HG02885 (cell line): ENCODE measurements at regions not wholly inside any gene's neighbourhood (a gene's known extent, or its start where the extent isn't known, plus 50 kb on each side); places are given as distances from the start of the nearest gene placed in this dataset.
"Not testable (repeated sequence)": the region's sequence is repeated elsewhere in the genome, so short reads cannot be mapped to it uniquely, and the experiment has no call there.

ENCODE experiments used
- ATAC-seq: cut with Tn5 transposase; IDR thresholded peaks from one replicate; pipeline ENCODE4 v1.9.1; 2021; ENCODE audit warnings: mild to moderate bottlenecking; ENCODE audit not compliant: unreplicated experiment, poor library complexity

DNA sequence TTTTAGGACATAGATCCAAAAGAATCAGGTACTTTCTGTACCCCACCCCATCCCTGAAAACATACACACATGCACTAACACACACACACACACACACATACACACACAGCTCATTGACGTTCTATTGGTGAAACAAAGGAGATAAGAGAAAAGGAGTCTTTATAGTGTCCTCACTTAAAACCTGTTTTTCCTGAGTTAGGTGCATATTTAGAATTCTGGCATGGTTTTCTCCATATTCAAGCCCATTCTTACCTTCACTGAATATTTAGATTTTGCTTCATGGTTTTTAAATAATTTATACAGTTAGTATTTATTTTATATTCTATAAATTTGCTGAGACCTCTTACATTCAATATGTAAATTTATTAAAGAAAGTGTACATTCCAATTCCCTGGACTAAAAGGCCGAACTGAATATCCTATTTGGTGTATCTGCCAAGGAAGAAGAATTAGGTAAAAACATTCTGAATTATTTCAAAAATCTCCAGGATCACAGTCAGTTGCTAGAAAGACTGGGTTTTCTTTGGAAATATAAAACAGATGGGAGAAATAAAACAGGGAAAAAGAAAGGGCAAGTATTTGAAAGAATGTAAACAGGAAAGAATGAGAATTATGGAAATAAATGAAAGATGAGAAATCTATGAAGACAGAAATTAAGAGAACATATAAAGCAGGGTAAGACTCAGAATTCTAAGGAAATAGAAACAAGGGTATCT lies 556.2 kb downstream of the KCTD12 start:
- no peak for ATAC-seq

DNA sequence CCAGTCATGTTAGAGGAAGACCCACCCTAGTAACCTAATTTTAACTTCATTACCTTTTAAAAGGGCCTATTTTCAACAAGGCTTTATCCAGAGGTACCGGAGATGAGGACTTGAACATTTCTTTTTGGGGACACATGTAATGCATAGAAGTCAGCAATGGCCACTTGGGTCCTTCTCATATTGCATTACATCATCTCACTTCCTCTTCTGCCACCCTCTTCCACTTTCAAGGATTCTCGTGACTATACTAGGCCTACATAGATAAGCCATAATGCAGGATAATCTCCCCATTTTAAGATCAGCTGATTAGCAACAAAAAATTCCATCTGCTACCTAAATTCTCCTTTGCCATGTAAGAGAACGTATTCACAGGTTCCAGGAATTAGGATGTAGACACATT lies 557.2 kb downstream of the KCTD12 start:
- no peak for ATAC-seq

DNA sequence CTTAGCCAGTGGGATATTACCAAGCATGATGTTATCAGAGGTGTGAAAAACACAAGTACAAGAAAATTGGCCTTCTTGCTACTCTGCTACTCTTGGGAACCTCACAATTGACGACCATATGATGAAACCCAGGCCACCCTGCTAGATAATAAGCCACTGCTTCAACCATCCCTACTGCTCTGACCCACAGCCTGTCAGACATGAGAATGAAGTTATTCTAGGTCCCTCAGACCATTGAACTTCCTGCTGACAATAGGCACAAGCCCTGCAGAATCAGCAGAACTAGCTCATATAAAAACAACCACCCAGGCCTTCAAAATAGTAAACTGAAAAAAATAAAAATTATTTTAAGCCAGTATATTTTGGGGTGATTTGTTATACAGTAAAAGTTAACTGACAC lies 559.9 kb downstream of the KCTD12 start:
- ATAC-seq: no peak

DNA sequence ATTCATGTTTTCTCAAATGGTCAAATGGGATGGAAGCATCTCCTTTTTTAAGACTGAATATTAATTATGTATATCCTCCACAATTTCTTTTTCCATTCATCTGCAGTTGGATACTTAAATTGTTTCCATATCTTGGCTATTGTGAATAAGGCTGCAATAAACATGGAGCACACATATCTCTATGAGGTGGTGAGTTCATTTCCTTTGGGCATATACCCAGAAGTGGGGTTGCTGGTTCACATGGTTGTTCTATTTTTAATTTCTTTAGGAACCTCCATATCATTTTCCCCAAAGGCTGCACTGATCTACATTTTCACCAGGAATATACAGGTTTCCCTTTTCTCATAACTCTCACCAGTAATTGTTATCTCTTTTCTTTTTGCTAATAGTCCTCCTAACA lies 566.3 kb downstream of the KCTD12 start:
- no peak for ATAC-seq

DNA sequence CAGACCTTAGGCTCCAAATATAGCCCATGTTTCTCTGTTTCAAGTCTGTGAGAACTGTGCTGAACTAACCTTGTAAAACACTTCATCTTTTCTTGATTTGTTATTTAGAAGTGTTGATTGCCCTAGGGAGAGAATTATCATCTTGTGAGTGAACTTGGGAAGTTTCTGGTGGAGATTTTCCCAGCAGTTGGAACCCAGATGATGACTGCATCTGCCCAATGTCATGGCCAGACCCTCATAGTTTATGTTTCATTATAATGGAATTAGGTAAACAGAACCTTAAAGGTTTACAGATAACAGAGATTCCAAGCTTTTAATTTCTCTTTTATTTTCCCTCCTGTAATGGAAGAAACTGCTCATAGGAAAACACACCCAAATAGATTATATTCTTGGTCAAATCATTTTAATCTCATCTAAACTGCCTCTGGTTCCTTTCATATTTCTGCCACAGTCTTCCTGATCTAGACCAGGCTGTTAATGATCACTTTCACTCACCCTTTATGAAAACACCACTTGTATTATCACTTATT lies 569.1 kb downstream of the KCTD12 start:
- no peak for ATAC-seq

GRCh38 chr13:76314495-76314894 lies 571.7 kb downstream of the KCTD12 start:
- no peak for ATAC-seq

GRCh38 chr13:76307142-76307541 lies 579.1 kb downstream of the KCTD12 start:
- ATAC-seq: no peak

- no peak for ATAC-seq
Measured at GRCh38 chr13:76300688-76301087, 585.5 kb downstream of the KCTD12 start.

- ATAC-seq: no peak
Measured at GRCh38 chr13:76297331-76297730, 588.9 kb downstream of the KCTD12 start.

- no peak for ATAC-seq
Measured at GRCh38 chr13:76296751-76297150, 589.5 kb downstream of the KCTD12 start.

DNA sequence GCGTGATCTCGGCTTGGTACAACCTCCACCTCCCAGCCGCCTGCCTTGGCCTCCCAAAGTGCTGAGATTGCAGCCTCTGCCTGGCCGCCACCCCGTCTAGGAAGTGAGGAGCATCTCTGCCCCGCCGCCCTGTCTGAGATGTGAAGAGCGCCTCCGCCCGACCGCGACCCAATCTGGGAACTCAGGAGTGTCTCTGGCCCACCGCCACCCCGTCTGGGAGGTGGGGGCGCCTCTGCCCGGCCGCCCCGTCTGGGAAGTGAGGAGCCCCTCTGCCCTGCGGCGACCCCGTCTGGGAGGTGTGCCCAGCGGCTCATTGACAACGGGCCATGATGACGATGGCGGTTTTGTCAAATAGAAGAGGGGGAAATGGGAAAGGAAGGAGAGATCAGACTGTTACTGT lies 591.2 kb downstream of the KCTD12 start:
- ATAC-seq: not testable (repeated sequence)

GRCh38 chr13:76293751-76294150 lies 592.5 kb downstream of the KCTD12 start:
- ATAC-seq: no peak

DNA sequence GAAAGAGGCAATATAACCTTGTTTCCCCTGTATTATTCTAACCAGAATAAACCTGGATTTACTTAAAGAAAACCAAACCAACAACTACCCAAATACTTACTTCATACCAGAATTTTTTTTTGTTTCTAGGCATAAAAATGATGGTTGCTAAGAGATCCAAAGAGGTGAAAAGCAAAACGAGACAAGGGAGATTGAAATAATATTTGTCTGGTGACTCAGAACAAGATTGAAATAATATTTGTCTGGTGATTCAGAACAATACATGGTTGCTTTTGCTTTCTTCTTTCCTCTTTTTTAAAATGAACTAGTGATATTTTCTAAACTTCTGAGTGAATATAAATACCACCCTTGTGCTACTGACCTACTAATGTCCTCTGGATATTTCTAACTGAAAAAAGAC lies 592.9 kb downstream of the KCTD12 start:
- ATAC-seq: no peak

GRCh38 chr13:76292726-76293125 lies 593.5 kb downstream of the KCTD12 start:
- no peak for ATAC-seq

- ATAC-seq: no peak
Measured at GRCh38 chr13:76292031-76292430, 594.2 kb downstream of the KCTD12 start.

DNA sequence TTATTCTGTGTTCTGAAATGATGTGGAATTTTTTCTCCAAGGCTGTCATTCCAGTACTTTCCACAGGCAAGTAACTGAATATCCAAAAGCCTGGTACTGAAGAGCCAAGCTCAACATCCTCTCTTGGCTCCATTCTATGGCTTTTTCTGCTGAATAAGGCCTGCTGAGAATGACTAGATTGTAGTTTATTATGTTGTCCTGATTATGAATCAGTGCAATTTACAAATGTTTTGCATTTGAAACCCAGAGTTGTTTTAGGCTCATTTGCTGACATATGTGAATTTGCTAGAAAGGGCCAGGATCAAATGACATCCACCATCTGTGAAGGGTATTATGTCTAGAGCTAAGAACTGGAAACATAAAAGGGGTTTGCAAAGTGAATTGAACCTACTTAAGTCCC lies 596.6 kb downstream of the KCTD12 start:
- ATAC-seq: no peak

DNA sequence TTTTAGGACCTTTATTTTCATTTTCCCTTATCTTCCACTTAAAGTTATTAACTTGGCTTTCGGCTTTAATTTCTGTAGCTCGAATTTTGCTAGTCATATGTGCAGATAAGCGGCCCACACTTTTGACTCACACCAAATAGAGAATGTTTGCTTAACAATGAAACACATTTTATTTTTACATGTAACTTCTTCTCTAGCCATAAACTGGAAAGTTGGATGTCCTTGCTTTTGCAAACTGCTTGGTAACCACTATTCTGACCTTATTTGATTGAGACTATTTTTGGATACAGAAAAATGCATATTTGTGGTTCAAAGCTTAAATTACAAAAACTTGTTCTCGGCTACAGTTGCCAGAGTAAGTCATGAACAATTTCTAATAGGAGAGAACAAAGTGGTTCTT lies 600.0 kb downstream of the KCTD12 start:
- no peak for ATAC-seq

DNA sequence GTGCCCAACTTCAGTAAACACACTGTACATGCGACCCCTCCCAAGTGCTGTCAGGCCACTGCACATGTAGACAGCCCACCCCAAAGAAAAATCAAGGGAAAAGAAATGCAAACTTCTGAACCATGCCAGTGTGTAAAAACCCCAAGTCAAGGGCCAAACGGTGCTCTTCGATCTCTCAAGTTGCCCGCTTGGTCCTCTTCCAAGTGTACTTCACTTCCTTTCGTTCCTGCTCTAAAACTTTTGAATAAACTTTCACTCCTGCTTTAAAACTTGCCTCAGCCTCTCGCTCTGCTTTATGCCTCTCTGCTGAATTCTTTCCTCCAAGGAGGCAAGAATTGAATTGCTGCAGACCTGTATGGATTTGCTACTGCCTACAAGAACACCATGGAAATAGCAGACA lies 600.7 kb downstream of the KCTD12 start:
- no peak for ATAC-seq

DNA sequence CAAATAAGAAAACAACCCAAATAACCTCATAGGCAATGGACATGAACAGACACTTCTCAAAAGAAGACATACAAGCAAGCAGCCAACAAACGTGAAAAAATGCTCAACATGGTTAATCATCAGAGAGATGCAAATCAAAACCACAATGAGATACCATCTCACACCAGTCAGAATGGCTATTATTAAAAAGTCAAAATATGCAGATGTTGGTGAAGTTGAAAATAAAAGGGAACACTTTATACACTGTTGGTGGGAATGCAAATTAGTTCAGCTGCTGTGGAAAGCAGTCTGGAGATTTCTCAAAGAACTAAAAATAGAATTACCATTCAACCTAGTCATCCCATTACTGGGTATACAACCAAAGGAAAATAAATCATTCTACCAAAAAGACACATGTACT lies 606.4 kb downstream of the KCTD12 start:
- ATAC-seq: not testable (repeated sequence)

GRCh38 chr13:76271728-76272232 lies 614.4 kb downstream of the KCTD12 start:
- ATAC-seq: no peak

- not testable (repeated sequence) for ATAC-seq
Measured at GRCh38 chr13:76268307-76268706, 617.9 kb downstream of the KCTD12 start.

- ATAC-seq: no peak
Measured at GRCh38 chr13:76267216-76267615, 619.0 kb downstream of the KCTD12 start.
